ENCODE measurements at regions not wholly inside any gene's neighbourhood (a gene's known extent, or its start where the extent isn't known, plus 50 kb on each side); places are given as distances from the start of the nearest gene placed in this dataset.
"Not testable (repeated sequence)": the region's sequence is repeated elsewhere in the genome, so short reads cannot be mapped to it uniquely, and the experiment has no call there.

DNA sequence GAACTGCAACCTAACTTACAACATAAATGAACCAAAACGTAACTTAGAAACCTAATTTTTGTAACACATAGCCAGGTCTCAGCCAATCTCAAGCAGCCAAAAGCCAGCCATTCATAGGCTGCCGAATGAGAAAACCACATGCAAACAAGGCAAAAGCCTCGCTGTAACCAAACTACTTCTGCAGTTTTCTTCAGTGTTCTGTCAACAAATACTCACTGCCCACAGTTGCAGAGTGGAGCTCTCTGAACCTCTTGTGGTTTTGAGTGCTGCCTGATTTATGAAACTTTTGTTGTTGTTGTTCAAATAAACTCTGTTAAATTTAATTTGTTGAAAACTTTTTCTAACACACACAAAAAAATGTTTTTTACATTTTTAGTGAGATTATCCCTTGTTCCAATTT lies 251.2 kb downstream of the PAPSS1 start:
- no peak for DNase-seq

DNA sequence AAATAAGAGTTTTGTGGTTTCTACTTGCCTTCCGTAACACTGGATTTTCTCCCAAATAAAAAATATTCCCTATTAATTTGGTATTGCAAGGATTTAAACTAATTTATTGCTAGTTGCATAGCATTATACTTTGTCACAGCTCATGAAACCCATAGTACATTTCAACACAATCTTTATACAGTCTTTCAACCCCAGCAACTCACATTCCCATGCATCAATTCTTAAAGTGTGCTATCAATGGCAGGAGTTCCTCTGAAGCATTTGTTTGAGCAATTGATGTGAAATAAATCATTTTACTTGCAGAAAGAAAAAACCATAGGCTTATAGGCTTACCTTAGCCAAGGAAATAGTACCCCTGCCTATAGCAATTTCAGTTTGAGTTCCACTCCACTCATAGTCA lies 251.9 kb downstream of the PAPSS1 start:
- no peak for DNase-seq

GRCh38 chr4:107467461-107467860 lies 252.6 kb downstream of the PAPSS1 start:
- DNase-seq, result no peak

GRCh38 chr4:107458194-107458593 lies 261.8 kb downstream of the PAPSS1 start:
- no peak for DNase-seq

- DNase-seq, result no peak
Observed at GRCh38 chr4:107453987-107454386, 266.0 kb downstream of the PAPSS1 start.

GRCh38 chr4:107452717-107453630 lies 267.1 kb downstream of the PAPSS1 start:
- no peak for DNase-seq

DNA sequence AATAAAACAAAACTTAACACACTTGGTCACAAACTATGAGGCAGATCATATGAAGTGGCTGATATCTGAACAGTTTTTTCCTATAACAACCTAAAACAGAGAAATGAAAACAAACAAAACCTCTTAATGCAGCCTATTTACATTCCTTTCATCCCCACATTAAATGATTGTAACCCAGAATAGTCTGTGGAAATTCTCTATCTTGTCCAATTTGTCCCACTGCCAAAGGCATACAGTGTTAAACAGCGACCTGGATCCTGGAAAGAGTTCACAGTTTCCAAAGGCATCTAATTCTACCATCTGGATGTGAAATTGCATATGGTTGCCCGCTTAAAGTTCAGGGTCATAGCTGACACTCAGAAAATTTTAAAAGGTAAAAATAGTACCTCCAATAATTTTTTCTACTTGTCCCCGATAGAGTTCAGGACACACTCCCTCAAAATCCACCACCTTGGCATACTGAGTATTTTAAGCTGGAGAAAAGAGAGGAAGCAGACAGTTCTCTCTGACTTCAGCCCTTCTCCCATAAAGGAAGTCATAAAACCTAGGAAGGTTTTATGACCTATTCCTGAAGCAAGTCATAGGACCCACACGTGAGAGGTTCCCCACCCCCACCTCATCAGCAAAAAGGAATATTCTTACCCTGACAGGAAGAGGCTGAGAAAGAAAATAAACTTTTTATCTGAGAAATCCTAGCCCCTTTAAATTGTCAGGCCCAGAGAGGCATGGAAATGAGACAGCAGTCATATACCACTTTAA lies 270.2 kb downstream of the PAPSS1 start:
- DNase-seq, result no peak

GRCh38 chr4:107442538-107443111 lies 277.4 kb downstream of the PAPSS1 start:
- no peak for DNase-seq

GRCh38 chr4:107439401-107439800 lies 280.6 kb downstream of the PAPSS1 start:
- DNase-seq, result no peak

DNA sequence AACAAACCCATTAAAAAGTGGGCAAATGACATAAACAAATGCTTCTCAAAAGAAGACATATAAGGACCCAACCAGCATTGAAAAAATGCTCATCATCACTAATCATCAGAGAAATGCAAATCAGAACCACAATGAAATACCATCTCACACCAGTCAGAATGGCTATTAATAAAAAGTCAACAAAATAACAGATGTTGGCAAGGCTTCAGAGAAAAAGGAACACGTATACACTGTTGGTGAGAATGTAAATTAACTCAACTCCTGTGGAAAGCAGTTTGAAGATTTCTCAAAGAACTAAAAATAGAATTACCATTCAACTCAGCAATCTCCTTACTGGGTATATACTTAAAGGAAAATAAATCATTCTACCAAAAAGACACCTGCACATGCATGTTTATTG lies 283.6 kb downstream of the PAPSS1 start:
- not testable (repeated sequence) for DNase-seq

DNA sequence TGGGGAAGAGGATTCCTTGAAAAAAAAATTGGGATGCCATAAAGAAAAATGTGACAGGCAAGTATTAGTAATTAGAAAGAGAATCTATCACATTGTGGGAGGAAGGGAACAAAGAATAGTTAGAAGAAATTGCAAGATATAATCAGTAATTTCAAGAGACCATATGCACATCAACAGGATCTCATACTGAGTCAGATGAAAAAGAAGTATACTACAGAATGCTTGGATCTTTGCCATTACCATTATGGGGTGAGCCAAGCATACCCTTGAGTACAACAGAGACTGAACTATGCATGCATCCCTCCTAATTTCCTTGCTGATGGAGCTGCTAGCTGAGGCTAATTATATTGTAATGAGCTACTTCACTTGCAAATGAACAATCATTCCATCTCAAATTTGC lies 287.6 kb downstream of the PAPSS1 start:
- no peak for DNase-seq

- DNase-seq, result no peak
Observed at GRCh38 chr4:107423677-107424405, 296.2 kb downstream of the PAPSS1 start.

- DNase-seq, result not testable (repeated sequence)
Observed at GRCh38 chr4:107419536-107419935, 300.5 kb downstream of the PAPSS1 start.

GRCh38 chr4:107419052-107419451 lies 301.0 kb downstream of the PAPSS1 start:
- no peak for DNase-seq

- not testable (repeated sequence) for DNase-seq
Observed at GRCh38 chr4:107415490-107415889, 304.5 kb downstream of the PAPSS1 start.

DNA sequence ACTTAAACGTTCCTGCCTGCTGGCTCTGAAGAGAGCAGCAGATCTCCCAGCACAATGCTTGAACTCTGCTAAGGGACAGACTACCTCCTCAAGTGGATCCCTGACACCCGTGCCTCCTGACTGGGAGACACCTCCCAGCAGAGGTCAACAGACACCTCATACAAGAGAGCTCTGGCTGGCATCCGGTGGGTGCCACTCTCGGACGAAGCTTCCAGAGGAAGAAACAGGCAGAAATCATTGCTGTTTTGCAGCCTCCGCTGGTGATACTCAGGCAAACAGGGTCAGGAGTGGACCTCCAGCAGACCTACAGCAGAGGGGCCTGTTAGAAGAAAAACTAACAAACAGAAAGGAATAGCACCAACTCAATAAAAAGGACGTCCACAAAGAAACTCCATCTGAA lies 310.2 kb downstream of the PAPSS1 start:
- DNase-seq, result not testable (repeated sequence)

DNA sequence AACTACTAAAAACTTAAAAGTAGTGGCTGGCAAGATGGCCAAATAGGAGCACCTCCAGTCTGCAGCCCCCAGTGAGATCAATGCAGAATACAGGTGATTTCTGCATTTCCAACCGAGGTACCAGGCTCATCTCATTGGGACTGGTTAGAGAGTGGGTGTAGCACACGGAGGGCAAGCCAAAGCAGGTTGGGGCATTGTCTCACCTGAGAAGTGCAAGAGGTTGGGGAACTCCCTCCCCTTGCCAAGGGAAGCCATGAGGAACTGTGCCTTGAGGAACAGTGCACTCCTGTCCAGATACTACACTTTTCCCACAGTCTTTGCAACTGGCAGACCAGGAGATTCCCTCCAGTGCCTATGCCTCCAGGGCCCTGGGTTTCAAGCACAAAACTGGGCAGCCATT lies 311.1 kb downstream of the PAPSS1 start:
- no peak for DNase-seq

- DNase-seq, result no peak
Observed at GRCh38 chr4:107404591-107405300, 315.3 kb downstream of the PAPSS1 start.

GRCh38 chr4:107402291-107402690 lies 317.7 kb downstream of the PAPSS1 start:
- DNase-seq, result no peak

GRCh38 chr4:107392951-107393350 lies 327.1 kb downstream of the PAPSS1 start:
- no peak for DNase-seq

DNA sequence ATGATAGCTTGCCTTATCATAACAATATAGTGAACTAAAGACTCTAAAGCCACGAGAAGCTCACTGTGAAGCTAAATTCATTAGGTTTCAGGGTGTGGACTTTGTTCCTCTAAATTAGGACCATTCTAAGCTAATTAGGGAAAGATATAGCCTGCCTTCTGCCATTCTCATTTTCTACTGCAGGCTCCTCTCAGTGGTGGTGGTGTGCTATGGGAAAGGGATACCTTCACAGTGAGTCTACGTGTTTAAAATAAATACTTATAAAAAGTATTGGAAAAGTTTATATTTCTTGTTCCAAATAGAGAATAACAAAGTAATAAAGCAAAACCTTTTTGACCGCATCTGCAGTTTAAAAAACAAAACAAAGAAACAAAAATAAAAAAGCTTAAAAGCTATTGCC lies 327.7 kb downstream of the PAPSS1 start:
- no peak for DNase-seq

Data from amygdala (tissue), 56 donors.